SU-DHL-6 (cell line): ENCODE measurements at regions not wholly inside any gene's neighbourhood (a gene's known extent, or its start where the extent isn't known, plus 50 kb on each side); places are given as distances from the start of the nearest gene placed in this dataset.

Source experiments
- EZH2phosphoT487 ChIP-seq: fragments of 200-600 bp; sonication (generic), shearing (Covaris generic); conservative IDR thresholded peaks from 2 replicates; pipeline ENCODE4 v1.6.1; 2018; ENCODE audit warnings: mild to moderate bottlenecking, antibody characterized with exemption, low read length, moderate library complexity, mixed read lengths
- TF ChIP-seq, protein P1 (sequence below): fragments of 200-600 bp; sonication (generic); IDR thresholded peaks from one replicate; pipeline ENCODE4 v1.5.1; 2017; ENCODE audit warnings: antibody characterized with exemption, mild to moderate bottlenecking, low read length, moderate library complexity; ENCODE audit not compliant: insufficient read depth, poor library complexity, severe bottlenecking

DNA sequence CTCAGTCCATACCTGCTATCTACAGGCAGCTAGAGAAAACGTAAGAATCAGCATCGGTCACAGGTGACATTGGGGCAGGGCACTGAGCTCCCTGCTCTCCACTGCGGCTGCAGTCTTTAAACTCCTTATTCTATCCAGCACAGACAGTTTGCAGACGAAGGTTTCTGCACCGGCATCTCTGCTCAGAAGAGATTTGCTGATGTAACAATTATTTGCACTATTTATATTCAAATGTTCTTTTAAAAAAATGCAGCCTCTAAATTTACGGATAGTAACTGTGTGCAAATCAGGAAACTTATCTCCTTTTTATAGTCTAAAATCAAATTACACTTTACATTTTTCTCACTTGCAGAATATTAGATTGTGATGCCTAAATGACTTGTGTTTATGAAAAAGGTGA, 671.0 kb downstream of the VRK1 start:
- TF ChIP-seq EZH2phosphoT487 = no peak
- TF ChIP-seq, protein P1, sequence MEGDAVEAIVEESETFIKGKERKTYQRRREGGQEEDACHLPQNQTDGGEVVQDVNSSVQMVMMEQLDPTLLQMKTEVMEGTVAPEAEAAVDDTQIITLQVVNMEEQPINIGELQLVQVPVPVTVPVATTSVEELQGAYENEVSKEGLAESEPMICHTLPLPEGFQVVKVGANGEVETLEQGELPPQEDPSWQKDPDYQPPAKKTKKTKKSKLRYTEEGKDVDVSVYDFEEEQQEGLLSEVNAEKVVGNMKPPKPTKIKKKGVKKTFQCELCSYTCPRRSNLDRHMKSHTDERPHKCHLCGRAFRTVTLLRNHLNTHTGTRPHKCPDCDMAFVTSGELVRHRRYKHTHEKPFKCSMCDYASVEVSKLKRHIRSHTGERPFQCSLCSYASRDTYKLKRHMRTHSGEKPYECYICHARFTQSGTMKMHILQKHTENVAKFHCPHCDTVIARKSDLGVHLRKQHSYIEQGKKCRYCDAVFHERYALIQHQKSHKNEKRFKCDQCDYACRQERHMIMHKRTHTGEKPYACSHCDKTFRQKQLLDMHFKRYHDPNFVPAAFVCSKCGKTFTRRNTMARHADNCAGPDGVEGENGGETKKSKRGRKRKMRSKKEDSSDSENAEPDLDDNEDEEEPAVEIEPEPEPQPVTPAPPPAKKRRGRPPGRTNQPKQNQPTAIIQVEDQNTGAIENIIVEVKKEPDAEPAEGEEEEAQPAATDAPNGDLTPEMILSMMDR = no peak
